MM.1S (cell line): ENCODE measurements at regions not wholly inside any gene's neighbourhood (a gene's known extent, or its start where the extent isn't known, plus 50 kb on each side); places are given as distances from the start of the nearest gene placed in this dataset.

Experiments
- DNase-seq: peaks from one replicate; pipeline ENCODE4 v3.0.0-alpha.2; 2015
- H2AFZ ChIP-seq: fragments of 300-600 bp; sonication (generic); 2 replicates; pipeline ENCODE4 v1.6.0; 2016; ENCODE audit warnings: antibody characterized with exemption, low read length
- H3F3A ChIP-seq: fragments of 300-600 bp; sonication (generic); 2 replicates; pipeline ENCODE4 v1.6.1; 2016; ENCODE audit warnings: mild to moderate bottlenecking, antibody characterized with exemption, low read length, moderate library complexity, mixed read lengths; ENCODE audit not compliant: insufficient read depth
- H3K27ac ChIP-seq: fragments of 300-600 bp; sonication (generic); 2 replicates; pipeline ENCODE4 v1.5.1; 2016; ENCODE audit warnings: mild to moderate bottlenecking, low read length
- H3K27me3 ChIP-seq: fragments of 300-600 bp; sonication (generic); replicated peaks from 2 replicates; pipeline ENCODE4 v1.6.0; 2016; ENCODE audit warnings: low read length; ENCODE audit not compliant: insufficient read depth
- H3K36me3 ChIP-seq: fragments of 300-600 bp; sonication (generic); replicated peaks from 2 replicates; pipeline ENCODE4 v1.6.1; 2016; ENCODE audit warnings: mild to moderate bottlenecking, low read length, mixed read lengths; ENCODE audit not compliant: insufficient read depth
- H3K4me1 ChIP-seq: fragments of 300-600 bp; sonication (generic); 2 replicates; pipeline ENCODE4 v1.6.1; 2016; ENCODE audit warnings: low read length, mixed read lengths
- H3K4me2 ChIP-seq: fragments of 300-600 bp; sonication (generic); 2 replicates; pipeline ENCODE4 v1.6.0; 2016; ENCODE audit warnings: low read depth, low read length
- H3K4me3 ChIP-seq: fragments of 300-600 bp; sonication (generic); 2 replicates; pipeline ENCODE4 v1.5.1; 2016; ENCODE audit warnings: low read length, mixed read lengths
- H3K79me2 ChIP-seq: fragments of 300-600 bp; sonication (generic); 2 replicates; pipeline ENCODE4 v1.6.1; 2016; ENCODE audit warnings: mixed run types, low read length, mixed read lengths
- H3K9ac ChIP-seq: fragments of 300-600 bp; sonication (generic); 2 replicates; pipeline ENCODE4 v1.6.1; 2016; ENCODE audit warnings: low read length, mixed read lengths
- H3K9me2 ChIP-seq: fragments of 300-600 bp; sonication (generic); replicated peaks from 2 replicates; pipeline ENCODE4 v1.6.1; 2016; ENCODE audit warnings: mild to moderate bottlenecking, low read length, mixed read lengths; ENCODE audit not compliant: insufficient read depth
- H3K9me3 ChIP-seq: fragments of 300-600 bp; sonication (generic); replicated peaks from 2 replicates; pipeline ENCODE4 v1.6.1; 2016; ENCODE audit warnings: mild to moderate bottlenecking, low read length, mixed read lengths; ENCODE audit not compliant: insufficient read depth
- H4K20me1 ChIP-seq: fragments of 300-600 bp; sonication (generic); 2 replicates; pipeline ENCODE4 v1.6.1; 2016; ENCODE audit warnings: mild to moderate bottlenecking, low read length, moderate library complexity, mixed read lengths; ENCODE audit not compliant: insufficient read depth
- CTCF ChIP-seq: fragments of 300-600 bp; sonication (generic); IDR thresholded peaks from 2 replicates; pipeline ENCODE4 v1.5.1; 2016; ENCODE audit warnings: antibody characterized with exemption, low read length, mixed read lengths
- EZH2 ChIP-seq: fragments of 300-600 bp; sonication (generic); optimal IDR thresholded peaks from 2 replicates; pipeline ENCODE3; 2017; ENCODE audit warnings: low read depth, mild to moderate bottlenecking, antibody characterized with exemption, low read length, mixed read lengths
- EZH2phosphoT487 ChIP-seq: fragments of 300-600 bp; sonication (generic); IDR thresholded peaks from 2 replicates; pipeline ENCODE4 v1.6.1; 2018; ENCODE audit warnings: antibody characterized with exemption, low read length

- Histone ChIP-seq H3K36me3 (no peaks in the 10 kb centered on the region), H4K20me1 (no peaks in the 10 kb centered on the region), H3K4me3 (no peak overlapping the region), H3K4me2 (no peak overlapping the region), H3K4me1 (no peaks in the 10 kb centered on the region), H3K9ac (no peak overlapping the region), H3K79me2 (no peaks in the 10 kb centered on the region), H3K27me3 (no peaks in the 10 kb centered on the region), H2AFZ (no peak overlapping the region), H3K27ac (no peak overlapping the region), H3F3A (no peaks in the 10 kb centered on the region), H3K9me3 (no peaks in the 10 kb centered on the region), H3K9me2 (no peaks in the 10 kb centered on the region)
- TF ChIP-seq CTCF (no peak), EZH2phosphoT487 (no peak), EZH2 (no peak)
- DNase-seq: no peak
Measured at GRCh38 chr12:74848006-74848405, 310.4 kb downstream of the ATXN7L3B start.

- no peaks in the 10 kb centered on the region for H4K20me1 ChIP-seq
- H3K27ac ChIP-seq: no peak overlapping the region
- no peaks in the 10 kb centered on the region for H3K4me1 ChIP-seq
- TF ChIP-seq CTCF (no peak), EZH2 (no peak), EZH2phosphoT487 (no peak)
- no peak for DNase-seq
- no peak overlapping the region for H3K4me2 ChIP-seq
- no peaks in the 10 kb centered on the region for H3K79me2 ChIP-seq
- H3K9me2 ChIP-seq: no peaks in the 10 kb centered on the region
- no peaks in the 10 kb centered on the region for H3K9me3 ChIP-seq
- H3K36me3 ChIP-seq: no peaks in the 10 kb centered on the region
- no peak overlapping the region for H3K9ac ChIP-seq
- H2AFZ ChIP-seq: no peak overlapping the region
- H3F3A ChIP-seq: no peaks in the 10 kb centered on the region
- no peak overlapping the region for H3K4me3 ChIP-seq
- H3K27me3 ChIP-seq: no peaks in the 10 kb centered on the region
Measured at GRCh38 chr12:74849801-74850200, 312.2 kb downstream of the ATXN7L3B start.

- DNase-seq: no peak
- Histone ChIP-seq H3F3A (no peaks in the 10 kb centered on the region), H3K9ac (no peak overlapping the region), H3K4me3 (no peak overlapping the region), H3K9me3 (no peaks in the 10 kb centered on the region), H3K4me1 (no peaks in the 10 kb centered on the region), H3K27me3 (no peaks in the 10 kb centered on the region), H4K20me1 (no peaks in the 10 kb centered on the region), H3K9me2 (no peaks in the 10 kb centered on the region), H3K79me2 (no peaks in the 10 kb centered on the region), H3K4me2 (no peak overlapping the region), H3K27ac (no peak overlapping the region), H3K36me3 (no peaks in the 10 kb centered on the region), H2AFZ (no peak overlapping the region)
- no peak for TF ChIP-seq EZH2phosphoT487
- no peak for TF ChIP-seq EZH2
- no peak for TF ChIP-seq CTCF
Measured at GRCh38 chr12:74871817-74872216, 334.2 kb downstream of the ATXN7L3B start.
